ENCODE measurements at regions not wholly inside any gene's neighbourhood (a gene's known extent, or its start where the extent isn't known, plus 50 kb on each side); places are given as distances from the start of the nearest gene placed in this dataset.

- DNase-seq: no peak
Observed at GRCh38 chr3:104992676-104993075, 374.0 kb upstream of the ALCAM start.

- DNase-seq: no peak
Observed at GRCh38 chr3:105006164-105006563, 360.5 kb upstream of the ALCAM start.

- DNase-seq: no peak
Observed at GRCh38 chr3:105013657-105014056, 353.1 kb upstream of the ALCAM start.

DNA sequence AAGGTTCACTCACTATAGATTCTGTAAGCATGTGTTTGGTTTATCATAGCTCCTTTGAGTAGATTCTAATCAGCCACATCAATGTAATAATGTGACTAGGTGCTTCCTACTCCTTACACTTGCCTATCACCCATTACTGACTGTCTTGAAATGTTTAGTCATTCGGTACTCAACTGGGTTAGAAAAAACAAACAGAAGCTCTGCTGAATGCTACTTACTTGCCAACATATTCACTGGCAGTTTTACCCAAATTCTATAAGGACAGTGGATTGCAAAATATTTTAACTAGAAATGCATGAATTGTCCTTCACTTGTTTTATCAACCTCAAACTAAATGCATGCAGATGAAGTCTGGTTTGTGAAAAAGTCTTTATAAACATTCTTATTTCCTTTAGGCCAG lies 352.1 kb upstream of the ALCAM start:
- DNase-seq: no peak

DNA sequence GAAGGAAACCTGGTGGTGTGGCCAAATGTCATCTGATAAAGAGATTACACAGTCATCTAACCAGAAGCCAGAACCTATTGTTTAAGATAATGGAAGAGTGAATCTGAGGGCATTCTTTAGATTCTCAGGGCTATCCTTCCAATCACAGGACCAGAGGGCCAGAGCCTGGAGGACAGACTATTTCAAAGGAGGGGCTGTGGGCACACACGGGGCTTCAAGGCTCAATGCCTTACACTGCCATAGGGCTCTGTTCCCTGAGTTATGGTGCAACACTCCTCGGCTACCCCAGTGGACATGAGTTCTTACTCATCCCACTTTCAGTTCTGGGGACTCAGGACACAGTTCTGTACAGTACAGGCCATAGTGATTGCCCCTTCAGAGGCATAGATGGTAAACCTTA lies 343.9 kb upstream of the ALCAM start:
- DNase-seq: no peak

DNA sequence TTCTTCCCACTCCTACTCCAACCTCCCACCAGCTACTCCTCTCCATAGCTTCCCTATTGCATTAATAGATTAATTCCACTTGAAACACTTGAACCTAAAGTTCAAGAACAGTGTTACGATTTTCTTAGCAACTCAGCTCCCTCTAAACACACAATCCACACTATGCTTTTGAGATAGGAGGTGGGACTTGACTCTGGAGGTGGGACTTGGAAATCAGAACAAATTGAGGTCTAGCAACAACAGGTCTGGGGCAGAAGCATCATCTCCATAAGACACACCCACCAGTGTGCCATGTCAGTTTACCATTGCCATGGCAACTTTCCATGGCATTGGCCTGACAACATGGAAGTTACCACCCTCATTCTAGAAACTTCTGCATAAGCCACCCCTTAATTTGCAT lies 336.5 kb upstream of the ALCAM start:
- no peak for DNase-seq

GRCh38 chr3:105032541-105032940 lies 334.2 kb upstream of the ALCAM start:
- no peak for DNase-seq

- DNase-seq: no peak
Observed at GRCh38 chr3:105033081-105033480, 333.6 kb upstream of the ALCAM start.

DNA sequence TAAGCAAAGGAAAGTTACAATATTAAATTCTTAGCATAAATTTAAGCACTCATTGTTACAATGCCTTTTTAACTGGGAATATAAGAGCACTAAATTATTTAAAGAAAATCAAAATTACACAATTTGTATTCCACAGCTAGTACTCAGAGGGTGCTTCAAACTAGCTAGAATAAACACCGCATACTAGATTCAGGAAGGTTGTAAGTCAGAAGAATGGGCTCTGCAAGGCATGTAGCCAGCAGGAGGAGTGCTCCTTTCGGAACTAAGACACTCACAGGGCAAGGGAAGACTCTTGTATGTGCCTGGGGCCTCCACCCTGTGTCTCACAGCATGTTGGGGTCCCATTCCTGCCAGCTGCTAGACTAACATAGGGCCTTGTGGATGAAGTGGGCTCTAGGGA lies 327.7 kb upstream of the ALCAM start:
- no peak for DNase-seq

- DNase-seq: no peak
Observed at GRCh38 chr3:105040026-105040622, 326.6 kb upstream of the ALCAM start.

GRCh38 chr3:105042586-105042985 lies 324.1 kb upstream of the ALCAM start:
- no peak for DNase-seq

DNA sequence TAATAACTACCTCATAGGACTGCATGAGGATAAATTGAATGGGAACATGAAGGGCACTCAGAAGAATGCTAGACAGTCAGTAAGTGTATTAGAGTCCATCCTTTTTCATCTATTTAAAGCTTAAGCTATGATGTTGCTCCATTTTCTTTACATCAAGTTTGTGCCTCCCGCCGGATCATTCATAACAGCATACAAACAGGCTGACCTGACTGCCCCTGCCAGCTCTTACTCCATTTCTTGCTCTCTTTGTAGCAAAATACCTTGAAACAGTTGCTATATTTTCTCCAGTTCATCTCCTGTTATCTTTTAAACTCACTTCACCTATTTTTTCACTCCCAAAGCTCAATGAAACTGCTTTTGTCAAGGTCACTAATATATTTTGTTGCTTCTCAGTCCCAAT lies 315.6 kb upstream of the ALCAM start:
- no peak for DNase-seq

GRCh38 chr3:105051972-105052371 lies 314.7 kb upstream of the ALCAM start:
- DNase-seq: no peak

DNA sequence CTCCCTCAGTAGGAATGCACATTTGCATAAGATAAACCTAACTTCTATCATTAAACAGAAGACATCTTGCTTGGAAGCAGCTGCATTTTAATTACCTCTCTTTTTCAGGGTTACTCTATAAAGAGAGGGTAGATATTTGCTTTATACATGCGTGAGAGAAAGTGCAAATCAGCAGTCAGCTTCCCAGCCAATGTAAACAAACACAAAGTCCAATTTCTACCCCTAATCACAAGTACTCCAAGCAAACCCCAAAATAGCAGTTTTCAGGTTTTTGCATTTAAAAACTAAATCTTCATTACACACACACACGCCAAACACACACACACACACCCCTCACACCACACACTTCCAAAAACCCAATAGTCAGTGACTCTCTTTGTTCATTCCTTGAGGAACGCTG lies 303.9 kb upstream of the ALCAM start:
- DNase-seq: no peak

- DNase-seq: no peak
Observed at GRCh38 chr3:105065895-105066839, 300.5 kb upstream of the ALCAM start.

- no peak for DNase-seq
Observed at GRCh38 chr3:105067361-105067760, 299.3 kb upstream of the ALCAM start.

DNA sequence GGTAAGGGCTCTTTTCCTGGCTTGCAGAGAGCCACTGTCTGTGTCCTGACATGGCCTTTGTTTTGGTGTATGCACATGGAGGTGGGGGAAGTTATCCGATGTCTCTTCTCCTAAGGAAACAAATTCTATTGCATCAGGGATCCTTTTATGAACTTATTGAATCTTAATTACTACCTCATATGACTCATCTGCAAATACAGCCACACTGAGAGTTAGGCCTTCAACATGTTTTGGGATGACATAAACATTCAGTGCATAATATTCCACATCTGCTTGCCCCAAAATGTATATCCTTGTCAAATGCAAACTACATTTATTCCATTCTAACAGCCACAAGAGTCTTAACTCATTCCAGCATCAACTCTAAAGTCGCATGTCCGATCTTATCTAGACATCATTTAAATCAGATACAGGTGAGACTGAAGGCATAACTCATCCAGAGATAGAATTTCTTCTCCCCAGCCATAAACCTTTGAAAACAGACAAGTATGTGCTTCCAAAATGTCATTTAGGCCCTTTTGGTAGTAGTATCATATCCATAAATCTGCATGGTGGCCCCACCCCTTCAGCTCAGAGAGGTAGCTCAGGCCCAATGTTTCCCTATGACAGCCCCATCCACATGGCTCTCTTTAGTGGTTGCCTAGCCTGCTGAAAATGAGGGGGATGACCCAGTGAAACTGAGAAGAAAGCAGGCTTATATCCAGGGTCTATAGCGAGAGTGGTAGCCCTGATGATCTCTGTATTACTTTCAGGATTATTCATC lies 289.5 kb upstream of the ALCAM start:
- DNase-seq: no peak

DNA sequence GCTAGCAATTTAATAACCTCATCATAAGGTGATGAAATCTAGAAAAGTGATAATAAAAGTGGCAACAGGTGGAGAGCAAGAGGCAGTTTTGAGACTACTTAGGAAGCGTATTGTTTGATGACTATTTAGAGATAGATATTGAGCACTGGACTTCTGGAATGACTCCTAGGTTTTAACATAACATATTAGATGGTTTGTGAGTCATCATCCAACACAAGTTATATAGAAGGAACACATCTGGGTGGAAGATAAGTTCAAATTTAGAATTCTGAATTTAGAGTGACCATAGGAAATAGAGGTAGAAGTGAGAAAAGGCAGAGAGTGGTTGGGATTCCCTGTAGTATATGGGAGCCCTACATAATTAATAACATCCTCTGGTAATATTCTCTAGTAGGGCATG lies 282.8 kb upstream of the ALCAM start:
- DNase-seq: no peak

- DNase-seq: no peak
Observed at GRCh38 chr3:105085506-105085905, 281.2 kb upstream of the ALCAM start.

- DNase-seq: no peak
Observed at GRCh38 chr3:105093371-105094252, 273.1 kb upstream of the ALCAM start.

GRCh38 chr3:105094588-105094987 lies 272.1 kb upstream of the ALCAM start:
- DNase-seq: no peak

GRCh38 chr3:105096071-105096470 lies 270.6 kb upstream of the ALCAM start:
- DNase-seq: no peak

GRCh38 chr3:105101603-105102002 lies 265.1 kb upstream of the ALCAM start:
- DNase-seq: no peak
